ENCODE measurements at regions not wholly inside any gene's neighbourhood (a gene's known extent, or its start where the extent isn't known, plus 50 kb on each side); places are given as distances from the start of the nearest gene placed in this dataset.

- DNase-seq (ENCODE audit: low spot score) = no peak
These were observed 430.7 kb downstream of the EDEM1 start for GRCh38 chr3:5618170-5618569.

GRCh38 chr3:5630406-5630805 is 442.9 kb downstream of the EDEM1 start:
- no peak for DNase-seq (ENCODE audit: low spot score)

GRCh38 chr3:5633960-5634359 is 446.5 kb downstream of the EDEM1 start:
- no peak for DNase-seq (ENCODE audit: low spot score)

GRCh38 chr3:5634411-5634810 is 446.9 kb downstream of the EDEM1 start:
- DNase-seq (ENCODE audit: low spot score) = no peak

- DNase-seq (ENCODE audit: low spot score) = no peak
These were observed 448.2 kb downstream of the EDEM1 start for GRCh38 chr3:5635746-5636145.

- no peak for DNase-seq (ENCODE audit: low spot score)
These were observed 451.0 kb downstream of the EDEM1 start for GRCh38 chr3:5638550-5638949.

GRCh38 chr3:5644773-5645670 is 457.5 kb downstream of the EDEM1 start:
- DNase-seq (ENCODE audit: low spot score) = no peak

- no peak for DNase-seq (ENCODE audit: low spot score)
These were observed 458.3 kb downstream of the EDEM1 start for GRCh38 chr3:5645692-5646410.

- DNase-seq (ENCODE audit: low spot score) = no peak
These were observed 462.8 kb downstream of the EDEM1 start for GRCh38 chr3:5650303-5650702.

GRCh38 chr3:5651351-5651750 is 463.8 kb downstream of the EDEM1 start:
- no peak for DNase-seq (ENCODE audit: low spot score)

GRCh38 chr3:5653426-5654143 is 466.1 kb downstream of the EDEM1 start:
- no peak for DNase-seq (ENCODE audit: low spot score)

- no peak for DNase-seq (ENCODE audit: low spot score)
These were observed 469.6 kb downstream of the EDEM1 start for GRCh38 chr3:5657106-5657505.

GRCh38 chr3:5663601-5664000 is 476.1 kb downstream of the EDEM1 start:
- no peak for DNase-seq (ENCODE audit: low spot score)

- no peak for DNase-seq (ENCODE audit: low spot score)
These were observed 478.9 kb downstream of the EDEM1 start for GRCh38 chr3:5666455-5666854.

GRCh38 chr3:5673521-5673920 is 486.0 kb downstream of the EDEM1 start:
- DNase-seq (ENCODE audit: low spot score) = no peak

GRCh38 chr3:5675319-5675718 is 487.8 kb downstream of the EDEM1 start:
- DNase-seq (ENCODE audit: low spot score) = no peak

- DNase-seq (ENCODE audit: low spot score) = no peak
These were observed 490.0 kb downstream of the EDEM1 start for GRCh38 chr3:5677555-5677954.

- DNase-seq (ENCODE audit: low spot score) = no peak
These were observed 490.7 kb downstream of the EDEM1 start for GRCh38 chr3:5678248-5678647.

GRCh38 chr3:5678844-5679243 is 491.3 kb downstream of the EDEM1 start:
- DNase-seq (ENCODE audit: low spot score) = no peak

- no peak for DNase-seq (ENCODE audit: low spot score)
These were observed 499.7 kb downstream of the EDEM1 start for GRCh38 chr3:5687230-5687629.

- DNase-seq (ENCODE audit: low spot score) = no peak
These were observed 503.0 kb downstream of the EDEM1 start for GRCh38 chr3:5690490-5690889.

- no peak for DNase-seq (ENCODE audit: low spot score)
These were observed 503.5 kb downstream of the EDEM1 start for GRCh38 chr3:5690904-5691532.

Data from HuH-7.5 (cell line).